Stimulated activated CD4-positive, alpha-beta T cell treated with anti-CD3 and anti-CD28 coated beads, Interleukin-2, amount 100 ng/mL, for 48 hours (primary cell): ENCODE measurements at regions not wholly inside any gene's neighbourhood (a gene's known extent, or its start where the extent isn't known, plus 50 kb on each side); places are given as distances from the start of the nearest gene placed in this dataset.
"Not testable (repeated sequence)": the region's sequence is repeated elsewhere in the genome, so short reads cannot be mapped to it uniquely, and the experiment has no call there.

Experiments used
- DNase-seq, 2 donors: peaks; one replicate each; pipeline ENCODE4 v3.0.0-alpha.2; 2020

- DNase-seq: no peak
Measured at GRCh38 chr7:42720991-42721796, 190.7 kb downstream of the C7orf25 start.

DNA sequence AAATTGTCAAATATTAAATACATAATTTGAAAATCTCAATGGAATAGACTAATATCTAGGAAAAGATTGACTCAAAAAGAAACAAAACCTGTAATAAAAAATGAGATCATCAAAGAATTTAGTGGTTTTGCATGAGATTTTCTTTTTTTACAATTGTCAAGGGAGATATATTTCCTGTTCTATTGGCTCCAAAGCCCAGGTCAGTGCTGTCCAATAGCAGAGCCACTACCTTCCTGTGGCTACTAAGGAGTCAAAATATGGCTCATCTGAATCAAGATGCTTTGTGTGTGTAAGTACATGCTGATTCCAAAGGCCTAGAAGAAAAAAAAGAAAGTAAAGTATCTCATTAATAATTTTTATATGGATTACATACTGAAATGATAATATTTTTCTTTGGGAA, 191.9 kb downstream of the C7orf25 start:
- DNase-seq: no peak

GRCh38 chr7:42718466-42718865, 193.4 kb downstream of the C7orf25 start:
- DNase-seq: not testable (repeated sequence)

DNA sequence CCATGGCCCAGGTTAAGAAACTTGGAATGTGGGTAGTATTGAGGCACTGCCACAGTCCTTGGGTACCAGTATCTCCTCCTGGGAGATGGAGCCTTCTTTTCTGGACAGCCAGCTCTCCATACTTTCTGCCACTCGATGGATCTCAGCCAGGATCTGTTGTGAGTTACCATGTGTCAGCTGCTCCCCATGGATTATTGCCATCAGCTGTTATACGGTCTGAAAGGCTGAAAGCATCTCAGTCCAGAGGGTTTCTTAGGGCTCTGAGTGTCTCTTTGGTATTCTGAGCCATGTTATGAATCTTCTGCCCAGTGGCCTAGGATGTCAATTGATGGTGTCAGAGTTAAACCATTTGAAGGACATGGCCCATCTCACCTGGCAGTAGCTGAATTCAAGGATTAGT, 197.5 kb downstream of the C7orf25 start:
- no peak for DNase-seq

DNA sequence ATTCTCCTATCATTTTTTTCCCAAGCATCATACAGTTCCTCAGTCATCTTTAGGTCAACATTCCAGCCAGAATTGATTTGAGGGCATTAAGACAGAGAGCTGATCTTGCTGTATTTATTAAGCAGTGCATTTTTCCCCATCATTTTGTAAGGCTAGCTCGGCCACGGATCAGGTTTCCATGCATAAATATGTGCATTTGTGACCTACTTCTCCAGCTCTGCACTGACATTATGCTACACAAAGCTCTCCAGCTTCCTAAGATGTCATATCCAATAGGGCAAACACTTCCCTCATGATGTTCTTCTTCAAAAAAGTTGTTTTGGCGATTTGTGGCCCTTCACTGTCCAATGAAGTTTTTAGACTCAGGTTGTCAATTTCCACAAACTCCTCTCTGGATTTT, 202.6 kb downstream of the C7orf25 start:
- DNase-seq: no peak

GRCh38 chr7:42704710-42705109, 207.2 kb downstream of the C7orf25 start:
- no peak for DNase-seq

DNA sequence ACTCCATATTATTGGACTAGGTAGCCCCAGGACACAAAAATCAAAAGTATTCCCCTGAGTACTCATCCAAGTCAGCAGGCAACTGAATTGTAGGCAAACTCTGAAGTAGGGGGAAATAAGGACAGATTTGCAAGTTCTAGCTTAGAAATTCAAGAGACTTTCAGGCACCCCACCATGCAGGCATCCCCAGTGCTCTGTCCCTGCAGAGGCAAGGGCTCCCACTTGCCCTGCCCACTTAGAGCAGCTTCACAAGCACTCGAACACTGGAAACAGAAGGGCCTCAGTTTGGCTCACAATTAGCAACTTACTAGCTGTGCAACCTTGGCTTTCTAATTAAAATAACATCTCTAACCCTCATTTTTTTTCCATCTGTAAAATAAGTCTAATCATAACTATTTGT, 209.2 kb downstream of the C7orf25 start:
- no peak for DNase-seq

GRCh38 chr7:42700406-42701327, 211.2 kb downstream of the C7orf25 start:
- no peak for DNase-seq

- DNase-seq: no peak
Measured at GRCh38 chr7:42699380-42700178, 212.3 kb downstream of the C7orf25 start.

DNA sequence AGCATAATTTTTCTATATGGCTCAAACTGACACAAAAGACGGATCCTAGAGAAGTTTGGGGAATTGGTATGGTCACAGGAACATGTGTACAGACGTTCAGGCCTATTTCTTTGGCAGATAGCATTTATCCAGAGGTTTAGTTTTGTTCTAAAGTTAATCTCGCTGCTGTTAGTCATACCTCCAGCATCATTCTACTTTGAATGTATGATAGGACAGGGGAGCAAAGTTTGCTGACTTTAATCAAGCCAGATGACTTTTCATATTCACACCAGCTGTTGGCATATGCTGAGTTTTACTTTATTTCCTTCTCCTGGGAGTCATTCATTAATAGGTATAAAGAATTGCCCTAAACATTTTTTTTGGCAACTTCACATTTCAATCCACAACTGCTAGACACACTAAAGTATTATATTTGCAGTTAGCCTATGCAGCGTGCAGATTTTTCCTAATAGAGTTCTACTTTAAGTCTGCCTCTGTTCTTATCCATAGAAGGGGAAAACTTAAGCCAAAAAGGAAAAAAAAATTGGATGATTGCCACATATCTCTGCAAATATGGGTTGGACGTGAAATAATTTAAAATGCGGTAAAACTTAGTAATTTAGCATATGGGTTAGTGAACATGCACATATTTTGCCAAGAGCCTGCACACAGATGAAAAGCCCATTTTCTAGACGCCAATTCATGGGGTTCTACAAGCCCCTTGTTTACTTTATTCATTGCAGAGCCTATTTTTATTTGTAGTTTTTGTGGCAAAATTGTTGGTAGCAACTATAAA, 213.1 kb downstream of the C7orf25 start:
- no peak for DNase-seq

DNA sequence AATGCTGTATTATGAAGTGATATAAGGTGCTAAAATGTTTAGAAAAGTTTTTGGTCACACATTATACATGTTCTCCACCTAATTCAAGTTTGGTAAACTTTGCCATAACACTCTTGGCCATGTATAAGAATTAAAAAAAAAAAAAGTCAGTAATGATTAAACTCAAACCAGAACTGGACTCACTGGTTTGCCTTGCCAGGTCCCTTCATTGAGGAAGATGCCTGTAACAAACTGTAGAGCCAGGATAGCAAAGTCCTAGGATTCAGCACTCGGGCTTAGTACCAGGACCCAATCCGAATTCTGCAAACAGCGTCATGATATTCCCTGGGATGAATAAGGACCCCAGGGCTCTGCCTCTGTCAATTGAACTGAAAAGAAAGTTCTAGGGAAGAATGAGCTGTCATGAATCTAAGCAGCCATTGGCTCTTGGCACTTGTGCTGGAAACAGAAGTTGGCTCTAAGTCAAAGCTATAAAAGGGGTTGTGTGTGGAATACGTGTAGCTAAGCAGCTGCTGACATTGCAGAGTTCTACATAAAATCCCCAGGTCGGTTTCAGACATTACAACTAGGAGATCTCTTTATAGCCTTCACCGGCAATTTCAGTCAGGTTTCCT, 216.9 kb downstream of the C7orf25 start:
- no peak for DNase-seq

GRCh38 chr7:42693722-42694121, 218.1 kb downstream of the C7orf25 start:
- DNase-seq: no peak

DNA sequence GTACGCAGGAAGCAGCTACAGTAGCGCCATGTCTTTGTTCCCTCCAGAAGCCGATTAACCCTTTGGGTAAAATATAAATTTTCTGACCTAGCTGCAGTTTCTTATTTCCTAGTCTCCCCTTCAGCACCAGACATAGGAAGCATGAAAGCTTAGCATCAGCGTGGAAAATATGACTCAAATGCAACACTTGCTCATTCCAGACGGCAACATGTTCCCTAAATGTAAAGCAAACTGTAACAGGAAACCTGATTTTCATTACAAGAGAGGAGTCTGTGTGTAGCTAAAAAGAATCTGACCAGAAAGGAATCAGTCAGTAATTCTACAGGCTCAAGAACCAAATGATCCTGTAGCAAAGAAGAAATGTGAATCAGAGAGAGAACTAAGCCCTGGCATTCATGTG, 219.2 kb downstream of the C7orf25 start:
- DNase-seq: no peak

- no peak for DNase-seq
Measured at GRCh38 chr7:42690794-42691639, 220.9 kb downstream of the C7orf25 start.

DNA sequence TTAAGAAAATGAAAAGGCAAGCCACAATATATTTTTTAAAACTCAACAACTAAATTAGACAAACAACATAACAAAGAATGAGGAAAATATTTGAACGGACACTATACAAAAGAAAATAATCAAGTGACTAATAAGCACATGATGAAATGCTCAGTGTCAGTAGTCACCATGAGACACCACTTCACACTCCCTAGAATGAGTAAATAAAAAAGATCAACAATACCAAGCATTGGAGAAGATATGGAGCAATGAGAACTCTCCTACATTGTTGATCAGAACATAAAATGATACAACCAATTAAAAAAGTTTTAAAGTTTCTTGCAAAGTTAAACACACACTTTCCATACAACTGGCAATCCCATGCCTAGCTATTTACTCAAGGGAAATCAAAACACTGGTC, 222.2 kb downstream of the C7orf25 start:
- no peak for DNase-seq

DNA sequence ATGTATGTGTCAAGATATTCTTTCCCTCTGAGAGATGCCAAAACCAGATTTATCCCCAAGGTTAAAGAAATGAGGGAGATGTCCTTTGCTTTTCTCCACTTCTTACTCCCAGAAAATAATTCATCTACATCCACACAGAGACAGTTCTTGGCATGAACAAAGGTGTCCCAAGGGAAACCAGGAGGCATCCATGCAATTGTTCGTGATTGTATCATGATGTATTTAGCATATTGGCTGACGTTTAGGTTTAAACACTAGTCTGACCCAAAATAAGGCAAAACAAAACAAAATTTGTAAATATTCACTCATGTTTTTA, 223.9 kb downstream of the C7orf25 start:
- DNase-seq: no peak

- no peak for DNase-seq
Measured at GRCh38 chr7:42687211-42688055, 224.4 kb downstream of the C7orf25 start.

GRCh38 chr7:42686594-42687156, 225.2 kb downstream of the C7orf25 start:
- no peak for DNase-seq

DNA sequence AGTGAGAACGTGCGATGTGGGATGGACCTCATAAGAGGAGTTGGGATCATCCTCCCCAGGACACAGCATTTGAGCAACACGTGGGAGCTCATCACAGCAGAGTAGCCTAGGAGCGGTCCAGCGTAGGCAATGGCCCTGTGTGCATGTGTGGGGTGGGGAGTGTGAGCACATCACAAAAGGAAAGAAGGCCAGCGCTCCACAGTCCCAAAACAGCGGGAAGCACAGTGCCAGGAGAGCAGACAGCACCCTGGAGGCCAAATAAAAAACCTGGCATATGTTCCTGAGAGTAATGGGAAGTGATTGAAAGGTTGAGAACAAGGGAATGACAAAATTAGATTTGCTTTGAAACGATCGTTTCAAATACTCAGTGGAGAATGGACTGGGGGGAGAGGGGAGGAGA, 226.0 kb downstream of the C7orf25 start:
- no peak for DNase-seq
